A549 (cell line): ENCODE measurements at regions not wholly inside any gene's neighbourhood (a gene's known extent, or its start where the extent isn't known, plus 50 kb on each side); places are given as distances from the start of the nearest gene placed in this dataset.

Experiments
- ATAC-seq, 2 experiments: fragments of 200-7000 bp in 1 of 2; fragments of >200 bp in 1 of 2; cut with Nextera tagmentation in 1 of 2; cut with Tn5 transposase in 1 of 2; 3 replicates each; pipeline versions ENCODE4 v1.8.0 to v1.9.1; 2018 to 2020; ENCODE audit warnings: mild to moderate bottlenecking in 1 of 2, moderate library complexity in 1 of 2
- CTCF ChIA-PET: fragments of 300-600 bp; sonication (Branson Sonifier 250); formaldehyde crosslinking; extraction: SDS; loops from one replicate; lab custom pipeline; 2021; ENCODE audit warnings: antibody characterized with exemption, inconsistent platforms; lab: Yijun Ruan, JAX
- POLR2A ChIA-PET: fragments of 350-600 bp; formaldehyde crosslinking; extraction: SDS; loops from one replicate; lab custom pipeline; 2021; ENCODE audit warnings: antibody characterized with exemption, inconsistent platforms; lab: Yijun Ruan, JAX
- DNase-seq, 2 experiments: peaks; one replicate each; pipeline versions ENCODE4 v3.0.0 to v3.0.0-alpha.2; 2011 to 2016; ENCODE audit warnings: low read depth in 1 of 2, low spot score in 1 of 2
- FAIRE-seq: peaks from 2 replicates; lab custom pipeline; 2011; peaks lifted over from hg19 to GRCh38; lab: Jason Lieb, UNC
- H3K27ac ChIP-seq, 2 experiments: fragments of >200 bp; sonication (Bioruptor Twin); formaldehyde crosslinking; 3 replicates each; pipeline ENCODE4 v1.5.1; 2016 to 2017
- H3K4me1 ChIP-seq: fragments of >200 bp; sonication (Bioruptor Twin); formaldehyde crosslinking; 3 replicates; pipeline ENCODE4 v1.6.1; 2016
- H3K4me2 ChIP-seq: fragments of >200 bp; sonication (Bioruptor Twin); formaldehyde crosslinking; 3 replicates; pipeline ENCODE4 v1.6.1; 2016
- H3K4me3 ChIP-seq: fragments of >200 bp; sonication (Bioruptor Twin); formaldehyde crosslinking; 3 replicates; pipeline ENCODE4 v1.5.1; 2016
- H3K9me3 ChIP-seq: fragments of >200 bp; sonication (Bioruptor Twin); formaldehyde crosslinking; 3 replicates; pipeline ENCODE4 v1.6.1; 2016
- BHLHE40 ChIP-seq: IDR thresholded peaks from 2 replicates; pipeline ENCODE4 v1.6.1; 2012; ENCODE audit warnings: low read depth, low read length, inconsistent platforms
- EHF ChIP-seq: fragments of 250-450 bp; sonication (Bioruptor Pico); IDR thresholded peaks from 2 replicates; pipeline ENCODE4 v1.5.0; 2020; ENCODE audit warnings: mild to moderate bottlenecking
- EHMT2 ChIP-seq: fragments of 200-600 bp; sonication (generic); IDR thresholded peaks from 2 replicates; pipeline ENCODE4 v1.6.1; 2016; ENCODE audit warnings: antibody characterized with exemption, low read depth, mild to moderate bottlenecking, moderate library complexity
- GATA3 ChIP-seq: IDR thresholded peaks from 2 replicates; pipeline ENCODE4 v1.6.1; 2012; ENCODE audit warnings: borderline replicate concordance
- HDAC2 ChIP-seq: fragments of 200-600 bp; sonication (generic); IDR thresholded peaks from 2 replicates; pipeline ENCODE4 v1.6.1; 2016
- HOXB5 ChIP-seq: fragments of 250-450 bp; sonication (Bioruptor Pico); IDR thresholded peaks from 2 replicates; pipeline ENCODE4 v1.5.0; 2020; ENCODE audit warnings: mild to moderate bottlenecking, moderate library complexity
- JUN ChIP-seq, 2 experiments: fragments of >200 bp; sonication (Bioruptor Twin); formaldehyde crosslinking; IDR thresholded peaks; 2 replicates in 1 of 2; 3 replicates in 1 of 2; pipeline ENCODE4 v1.6.1; 2016 to 2017
- MAFK ChIP-seq: fragments of 450-650 bp; IDR thresholded peaks from 2 replicates; pipeline ENCODE4 v1.6.1; 2014; ENCODE audit not compliant: partially characterized antibody
- MAZ ChIP-seq: fragments of 150-350 bp; IDR thresholded peaks from 2 replicates; pipeline ENCODE4 v1.6.1; 2014; ENCODE audit warnings: antibody characterized with exemption, low read depth, low read length, borderline replicate concordance
- MYC ChIP-seq: IDR thresholded peaks from 2 replicates; pipeline ENCODE4 v1.6.1; 2012; ENCODE audit warnings: mild to moderate bottlenecking, inconsistent platforms, low read length, improper control_type of control experiment, borderline replicate concordance
- NFE2L2 ChIP-seq: fragments of 150-350 bp; conservative IDR thresholded peaks from 2 replicates; pipeline ENCODE4 v1.6.1; 2014; ENCODE audit warnings: low read length
- NR3C1 ChIP-seq: fragments of >200 bp; sonication (Bioruptor Twin); formaldehyde crosslinking; IDR thresholded peaks from 3 replicates; pipeline ENCODE4 v1.6.1; 2017
- POLR2AphosphoS2 ChIP-seq: conservative IDR thresholded peaks from 2 replicates; pipeline ENCODE4 v1.6.1; 2012; ENCODE audit warnings: low read length, improper control_type of control experiment, inconsistent platforms
- RAD21 ChIP-seq, 2 experiments: fragments of >200 bp in 1 of 2; sonication (Bioruptor Twin) in 1 of 2; formaldehyde crosslinking in 1 of 2; IDR thresholded peaks in 1 of 2; conservative IDR thresholded peaks in 1 of 2; 2 replicates in 1 of 2; 3 replicates in 1 of 2; pipeline ENCODE4 v1.6.1; 2012 to 2018; ENCODE audit warnings: inconsistent platforms in 1 of 2
- REST ChIP-seq: fragments of 200-600 bp; sonication (generic); IDR thresholded peaks from 2 replicates; pipeline ENCODE4 v1.6.1; 2016; ENCODE audit warnings: antibody characterized with exemption, mild to moderate bottlenecking, moderate library complexity
- RFX5 ChIP-seq: fragments of 450-650 bp; IDR thresholded peaks from 2 replicates; pipeline ENCODE4 v1.7.1; 2014; ENCODE audit warnings: antibody characterized with exemption, mild to moderate bottlenecking, moderate library complexity
- RNF2 ChIP-seq: fragments of 200-600 bp; sonication (generic); IDR thresholded peaks from 2 replicates; pipeline ENCODE4 v1.6.1; 2016; ENCODE audit warnings: low read depth, mild to moderate bottlenecking, antibody characterized with exemption, moderate library complexity, borderline replicate concordance
- ZC3H11A ChIP-seq: fragments of 450-650 bp; IDR thresholded peaks from 2 replicates; pipeline ENCODE4 v1.6.1; 2014; ENCODE audit warnings: antibody characterized with exemption, mild to moderate bottlenecking
- ZFP36 ChIP-seq: fragments of 450-650 bp; IDR thresholded peaks from 2 replicates; pipeline ENCODE4 v1.6.1; 2014; ENCODE audit warnings: borderline replicate concordance; ENCODE audit not compliant: partially characterized antibody
- WGBS: methylation state at CpG from one replicate; pipeline ENCODE4 v1.1.6; 2017; ENCODE audit errors: missing lambda C conversion rate; 5-methylcytosine and 5-hydroxymethylcytosine counted together
- TF ChIP-seq, protein P1 (sequence below): fragments of >200 bp; sonication (Bioruptor Twin); formaldehyde crosslinking; IDR thresholded peaks from 3 replicates; pipeline ENCODE4 v1.5.1; 2016
- TF ChIP-seq, protein P2 (sequence below): fragments of >200 bp; sonication (Bioruptor Twin); formaldehyde crosslinking; IDR thresholded peaks from 3 replicates; pipeline ENCODE4 v1.6.1; 2016

- ChIA-PET POLR2A (no interaction called here), CTCF (no interaction called here)
- Histone ChIP-seq H3K4me2 (no peak overlapping the region), H3K4me3 (no peak overlapping the region), H3K9me3 (peaks cover 6% of the 10 kb centered on the region; the same call in 1 of the 3 replicates), H3K4me1 (peaks cover 13% of the 10 kb centered on the region), H3K27ac (no peak overlapping the region)
- DNase-seq (no peak), FAIRE-seq (no peak), ATAC-seq (no peak)
- 70% methylated on average over 12 of the region's 12 CpGs for WGBS
- TF ChIP-seq BHLHE40 (no peak), RNF2 (no peak)
These were observed 67.2 kb upstream of the HDAC4 start for GRCh38 chr2:239467956-239468490.

- H3K4me1 ChIP-seq: peaks cover 13% of the 10 kb centered on the region
- CTCF ChIA-PET: no interaction called here
- 65% methylated on average over 7 of the region's 7 CpGs for WGBS
- POLR2A ChIA-PET: no interaction called here
- TF ChIP-seq NR3C1: no peak
- no peak for TF ChIP-seq POLR2AphosphoS2
- H3K4me3 ChIP-seq: no peak overlapping the region
- no peak for DNase-seq
- no peak for FAIRE-seq
- H3K4me2 ChIP-seq: no peak overlapping the region
- peaks cover 6% of the 10 kb centered on the region; the same call in 1 of the 3 replicates for H3K9me3 ChIP-seq
- ATAC-seq: no peak
- H3K27ac ChIP-seq: no peak overlapping the region
These were observed 66.6 kb upstream of the HDAC4 start for GRCh38 chr2:239467281-239467955.

DNA sequence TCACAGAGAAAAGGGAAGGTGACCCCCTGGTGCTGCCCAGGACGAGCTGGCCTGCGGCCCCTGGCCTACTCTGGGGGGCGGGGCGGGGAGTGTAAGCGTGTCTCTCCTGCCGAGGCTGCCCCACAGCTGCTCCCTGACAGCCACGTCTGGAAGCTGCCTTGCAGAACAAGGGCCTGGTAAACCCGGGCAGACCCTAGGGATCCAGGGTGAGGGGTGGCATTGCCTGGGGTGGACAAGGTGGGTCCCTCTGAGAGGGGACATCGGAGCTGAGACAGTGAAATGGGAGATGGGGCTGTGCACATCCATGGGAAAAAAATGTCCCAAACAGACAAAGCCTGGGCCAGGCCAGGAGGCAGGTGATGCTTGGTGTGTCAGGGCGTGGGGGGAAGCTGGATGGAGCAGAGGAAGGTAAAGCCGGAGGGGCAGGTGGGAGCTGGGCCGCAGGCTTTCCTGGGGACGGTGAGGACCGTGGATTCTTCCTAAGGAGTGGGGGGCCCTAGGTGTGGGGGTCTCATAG lies 66.0 kb upstream of the HDAC4 start:
- ChIA-PET CTCF (no interaction called here), POLR2A (no interaction called here)
- TF ChIP-seq ZFP36 (no peak), MAZ (no peak), MYC (no peak), ZC3H11A (no peak), HDAC2 (no peak), EHF (CRISPR knock-in tag) (no peak), NFE2L2 (no peak), HOXB5 (CRISPR knock-in tag) (no peak), RNF2 (no peak), REST (no peak), RFX5 (no peak), MAFK (no peak), GATA3 (no peak), EHMT2 (no peak), RAD21 (conservative IDR thresholded peaks at IDR 0.05 in 1 of 2, IDR thresholded peaks at IDR 0.05 in 1 of 2) (no peak), JUN (IDR thresholded peaks at IDR 0.05) (no peak)
- TF ChIP-seq, protein P1, sequence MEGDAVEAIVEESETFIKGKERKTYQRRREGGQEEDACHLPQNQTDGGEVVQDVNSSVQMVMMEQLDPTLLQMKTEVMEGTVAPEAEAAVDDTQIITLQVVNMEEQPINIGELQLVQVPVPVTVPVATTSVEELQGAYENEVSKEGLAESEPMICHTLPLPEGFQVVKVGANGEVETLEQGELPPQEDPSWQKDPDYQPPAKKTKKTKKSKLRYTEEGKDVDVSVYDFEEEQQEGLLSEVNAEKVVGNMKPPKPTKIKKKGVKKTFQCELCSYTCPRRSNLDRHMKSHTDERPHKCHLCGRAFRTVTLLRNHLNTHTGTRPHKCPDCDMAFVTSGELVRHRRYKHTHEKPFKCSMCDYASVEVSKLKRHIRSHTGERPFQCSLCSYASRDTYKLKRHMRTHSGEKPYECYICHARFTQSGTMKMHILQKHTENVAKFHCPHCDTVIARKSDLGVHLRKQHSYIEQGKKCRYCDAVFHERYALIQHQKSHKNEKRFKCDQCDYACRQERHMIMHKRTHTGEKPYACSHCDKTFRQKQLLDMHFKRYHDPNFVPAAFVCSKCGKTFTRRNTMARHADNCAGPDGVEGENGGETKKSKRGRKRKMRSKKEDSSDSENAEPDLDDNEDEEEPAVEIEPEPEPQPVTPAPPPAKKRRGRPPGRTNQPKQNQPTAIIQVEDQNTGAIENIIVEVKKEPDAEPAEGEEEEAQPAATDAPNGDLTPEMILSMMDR: no peak
- TF ChIP-seq, protein P2, sequence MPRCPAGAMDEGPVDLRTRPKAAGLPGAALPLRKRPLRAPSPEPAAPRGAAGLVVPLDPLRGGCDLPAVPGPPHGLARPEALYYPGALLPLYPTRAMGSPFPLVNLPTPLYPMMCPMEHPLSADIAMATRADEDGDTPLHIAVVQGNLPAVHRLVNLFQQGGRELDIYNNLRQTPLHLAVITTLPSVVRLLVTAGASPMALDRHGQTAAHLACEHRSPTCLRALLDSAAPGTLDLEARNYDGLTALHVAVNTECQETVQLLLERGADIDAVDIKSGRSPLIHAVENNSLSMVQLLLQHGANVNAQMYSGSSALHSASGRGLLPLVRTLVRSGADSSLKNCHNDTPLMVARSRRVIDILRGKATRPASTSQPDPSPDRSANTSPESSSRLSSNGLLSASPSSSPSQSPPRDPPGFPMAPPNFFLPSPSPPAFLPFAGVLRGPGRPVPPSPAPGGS: no peak
- H3K9me3 ChIP-seq: peaks cover 6% of the 10 kb centered on the region; the same call in 1 of the 3 replicates
- H3K4me2 ChIP-seq: no peak overlapping the region
- H3K27ac ChIP-seq: no peak overlapping the region
- 59% methylated on average over 6 of the region's 14 CpGs for WGBS
- H3K4me3 ChIP-seq: no peak overlapping the region
- DNase-seq: no peak
- peaks cover 13% of the 10 kb centered on the region for H3K4me1 ChIP-seq
- ATAC-seq: no peak
- FAIRE-seq: no peak
